IMR-90 (cell line): ENCODE measurements at regions not wholly inside any gene's neighbourhood (a gene's known extent, or its start where the extent isn't known, plus 50 kb on each side); places are given as distances from the start of the nearest gene placed in this dataset.
"Not testable (repeated sequence)": the region's sequence is repeated elsewhere in the genome, so short reads cannot be mapped to it uniquely, and the experiment has no call there.

ENCODE experiments used
- ATAC-seq: fragments of 200-7000 bp; cut with Tn5 transposase; 2 replicates; pipeline ENCODE4 v1.9.1; 2020; ENCODE audit warnings: low read depth, mild to moderate bottlenecking, moderate library complexity
- BruUV-seq: library from RNA; stranded (reverse); fragments of 400-500 nt; replicated peaks from 2 replicates; lab custom pipeline; 2021; lab: Mats Ljungman, UMichigan
- CTCF ChIA-PET: fragments of 300-600 bp; formaldehyde crosslinking; extraction: SDS; loops from one replicate; lab custom pipeline; 2021; ENCODE audit warnings: antibody characterized with exemption; lab: Yijun Ruan, JAX
- POLR2A ChIA-PET: fragments of 300-600 bp; sonication (Branson Sonifier 250); formaldehyde crosslinking; loops from one replicate; lab custom pipeline; 2022; ENCODE audit warnings: antibody characterized with exemption; ENCODE audit not compliant: unreplicated experiment; lab: Charles Lee
- DNase-seq: peaks from one replicate; pipeline ENCODE4 v3.0.0; 2013
- H2AFZ ChIP-seq: replicated peaks from 2 replicates; pipeline ENCODE3; 2013; ENCODE audit warnings: low read length, mild to moderate bottlenecking; ENCODE audit not compliant: poor library complexity
- H2AK5ac ChIP-seq: 2 replicates; pipeline ENCODE4 v1.6.1; 2013; ENCODE audit warnings: low read depth, low read length, inconsistent platforms
- H2AK9ac ChIP-seq: replicated peaks from 2 replicates; pipeline ENCODE3; 2013; ENCODE audit warnings: mild to moderate bottlenecking, low read depth, low read length, moderate library complexity; ENCODE audit not compliant: poor library complexity
- H2BK120ac ChIP-seq: 2 replicates; pipeline ENCODE4 v1.6.1; 2013; ENCODE audit warnings: low read depth, low read length, inconsistent platforms
- H2BK15ac ChIP-seq: 3 replicates; pipeline ENCODE4 v1.6.1; 2013; ENCODE audit warnings: low read depth, low read length, inconsistent platforms
- H2BK20ac ChIP-seq: 2 replicates; pipeline ENCODE4 v1.6.1; 2013; ENCODE audit warnings: low read depth, mild to moderate bottlenecking, inconsistent platforms, low read length, moderate library complexity
- H2BK5ac ChIP-seq: 2 replicates; pipeline ENCODE4 v1.6.1; 2013; ENCODE audit warnings: mild to moderate bottlenecking, low read depth, low read length, inconsistent platforms; ENCODE audit not compliant: poor library complexity, severe bottlenecking
- H3K14ac ChIP-seq: replicated peaks from 2 replicates; pipeline ENCODE4 v1.6.1; 2013; ENCODE audit warnings: low read depth, low read length, inconsistent platforms
- H3K18ac ChIP-seq: 2 replicates; pipeline ENCODE4 v1.6.1; 2013; ENCODE audit warnings: low read depth, low read length, control low read depth
- H3K23ac ChIP-seq: 2 replicates; pipeline ENCODE4 v1.6.1; 2013; ENCODE audit warnings: low read depth, low read length, inconsistent platforms
- H3K27ac ChIP-seq: 2 replicates; pipeline ENCODE4 v1.5.1; 2013; ENCODE audit warnings: mild to moderate bottlenecking, control low read depth, low read length; ENCODE audit not compliant: insufficient read depth
- H3K27me3 ChIP-seq: 2 replicates; pipeline ENCODE4 v1.6.1; 2013; ENCODE audit warnings: low read length; ENCODE audit not compliant: control insufficient read depth, insufficient read depth
- H3K36me3 ChIP-seq: 2 replicates; pipeline ENCODE4 v1.6.1; 2013; ENCODE audit warnings: low read length, mixed read lengths; ENCODE audit not compliant: control insufficient read depth, insufficient read depth
- H3K4ac ChIP-seq: 2 replicates; pipeline ENCODE4 v1.6.1; 2013; ENCODE audit warnings: low read depth, low read length, inconsistent platforms
- H3K4me1 ChIP-seq: 2 replicates; pipeline ENCODE4 v1.6.1; 2013; ENCODE audit warnings: low read length, mixed read lengths; ENCODE audit not compliant: control insufficient read depth, insufficient read depth
- H3K4me2 ChIP-seq: 2 replicates; pipeline ENCODE4 v1.6.1; 2013; ENCODE audit warnings: low read depth, mild to moderate bottlenecking, control low read depth, low read length, moderate library complexity
- H3K4me3 ChIP-seq: 2 replicates; pipeline ENCODE4 v1.5.1; 2013; ENCODE audit warnings: low read depth, mild to moderate bottlenecking, control low read depth, low read length, moderate library complexity; ENCODE audit not compliant: insufficient read depth
- H3K56ac ChIP-seq: 2 replicates; pipeline ENCODE4 v1.6.1; 2013; ENCODE audit warnings: low read length, inconsistent platforms; ENCODE audit not compliant: insufficient read depth; ENCODE audit errors: extremely low read depth
- H3K79me1 ChIP-seq, 2 experiments: 2 replicates each; pipeline ENCODE4 v1.6.1; 2013; ENCODE audit warnings: low read length in 2 of 2, inconsistent platforms in 1 of 2, low read depth in 1 of 2
- H3K9ac ChIP-seq: 2 replicates; pipeline ENCODE4 v1.6.1; 2013; ENCODE audit warnings: low read depth, low read length, control low read depth
- H3K9me1 ChIP-seq: 2 replicates; pipeline ENCODE4 v1.6.1; 2013; ENCODE audit warnings: low read length, inconsistent platforms; ENCODE audit not compliant: insufficient read depth
- H3K9me3 ChIP-seq: 2 replicates; pipeline ENCODE4 v1.6.1; 2013; ENCODE audit warnings: low read length; ENCODE audit not compliant: control insufficient read depth, insufficient read depth
- H4K20me1 ChIP-seq: 2 replicates; pipeline ENCODE4 v1.6.1; 2013; ENCODE audit warnings: low read length, inconsistent platforms; ENCODE audit not compliant: insufficient read depth
- H4K5ac ChIP-seq: 2 replicates; pipeline ENCODE4 v1.6.1; 2013; ENCODE audit warnings: mild to moderate bottlenecking, low read depth, low read length, control low read depth
- H4K8ac ChIP-seq, 2 experiments: 2 replicates each; pipeline ENCODE4 v1.6.1; 2013; ENCODE audit warnings: low read depth in 2 of 2, low read length in 2 of 2, control low read depth in 1 of 2, inconsistent platforms in 1 of 2
- H4K91ac ChIP-seq: 2 replicates; pipeline ENCODE4 v1.6.1; 2013; ENCODE audit warnings: low read depth, low read length, inconsistent platforms; ENCODE audit not compliant: insufficient read depth
- WGBS, 2 experiments: methylation state at CpG; one replicate each; pipeline versions ENCODE4 v1.1.5 to v1.1.7; 2013; ENCODE audit warnings: missing lambda C conversion rate in 2 of 2; ENCODE audit not compliant: insufficient read length in 1 of 2; ENCODE audit errors: extremely low coverage in 2 of 2; 5-methylcytosine and 5-hydroxymethylcytosine counted together
- dilution Hi-C: fragments of 300-500 bp; cut with HindIII; formaldehyde crosslinking; loops from one replicate; pipeline ENCODE4 v1.14.3; 2018; ENCODE audit warnings: low sequenced_read_pairs; ENCODE audit not compliant: unreplicated experiment
- in situ Hi-C: fragments of 300-500 bp; cut with MboI; formaldehyde crosslinking; loops from 3 replicates; pipeline ENCODE4 v1.14.3; 2019; ENCODE audit warnings: low sequenced_read_pairs, inconsistent platforms, mixed read lengths
- intact Hi-C: fragments of 100-400 bp; cut with micrococcal nuclease; formaldehyde crosslinking; loops from 2 replicates; pipeline ENCODE4 v1.10.0; 2022

DNA sequence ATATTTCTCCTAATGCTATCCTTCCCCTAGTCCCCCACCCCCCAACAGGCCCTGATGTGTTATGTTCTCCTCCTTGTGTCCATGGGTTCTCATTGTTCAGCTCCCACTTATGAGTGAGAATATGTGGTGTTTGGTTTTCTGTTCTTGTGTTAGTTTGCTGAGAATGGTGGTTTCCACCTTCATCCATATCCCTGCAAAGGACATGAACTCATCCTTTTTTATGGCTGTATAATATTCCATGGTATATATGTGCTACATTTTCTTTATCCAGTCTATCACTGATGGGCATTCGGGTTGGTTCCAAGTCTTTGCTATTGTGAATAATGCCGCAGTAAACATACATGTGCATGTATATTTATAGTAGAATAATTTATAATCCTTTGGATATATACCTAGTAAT lies 62.4 kb upstream of the KLF14 start:
- H3K9me3 ChIP-seq, CTCF ChIA-PET, H3K4me2 ChIP-seq, ATAC-seq, H3K4me1 ChIP-seq, BruUV-seq, H2AK9ac ChIP-seq, DNase-seq, in situ Hi-C loops, H2BK120ac ChIP-seq, H3K9ac ChIP-seq, H2BK20ac ChIP-seq, dilution Hi-C loops, H3K4ac ChIP-seq, H3K23ac ChIP-seq, H3K18ac ChIP-seq, H2BK5ac ChIP-seq, H3K36me3 ChIP-seq, H2BK15ac ChIP-seq, H3K14ac ChIP-seq, H4K8ac ChIP-seq, H2AK5ac ChIP-seq, H3K9me1 ChIP-seq, H3K27ac ChIP-seq, H4K20me1 ChIP-seq, H3K27me3 ChIP-seq, H4K91ac ChIP-seq, H2AFZ ChIP-seq, H3K79me1 ChIP-seq, H3K56ac ChIP-seq, H4K5ac ChIP-seq, POLR2A ChIA-PET, H3K4me3 ChIP-seq, intact Hi-C loops: not testable (repeated sequence)
- WGBS, 2 experiments = no CpG with 5 or more reads among the region's 2 CpGs
